ENCODE measurements at regions not wholly inside any gene's neighbourhood (a gene's known extent, or its start where the extent isn't known, plus 50 kb on each side); places are given as distances from the start of the nearest gene placed in this dataset.

- ATAC-seq, result peak; percentile 54 to 56; a peak in 5 of 6 replicates
- H3K27ac ChIP-seq, result peak overlapping the region; percentile 93 to 94
- no peak for TF ChIP-seq RNF2 (IDR thresholded peaks at IDR 0.05; ENCODE audit: borderline replicate concordance, low read depth)
- TF ChIP-seq POLR2AphosphoS2 (conservative IDR thresholded peaks at IDR 0.05; ENCODE audit: low read length), result no peak
- no peak for TF ChIP-seq HES2 (IDR thresholded peaks at IDR 0.05)
- no peak for TF ChIP-seq ZC3H11A (IDR thresholded peaks at IDR 0.05)
- TF ChIP-seq HDAC2 (IDR thresholded peaks at IDR 0.05), result no peak
- no peak for TF ChIP-seq FOSB (CRISPR knock-in tag; IDR thresholded peaks at IDR 0.05)
- no peak for TF ChIP-seq CBX8 (IDR thresholded peaks at IDR 0.05)
- TF ChIP-seq FOSL2 (IDR thresholded peaks at IDR 0.05), result peak; percentile 59
- peak; percentile 73 for TF ChIP-seq FOSL2 (CRISPR knock-in tag; IDR thresholded peaks at IDR 0.05)
- no peak for TF ChIP-seq HOXB13 (CRISPR knock-in tag; IDR thresholded peaks at IDR 0.05; ENCODE audit: low read depth)
- no peak for TF ChIP-seq ATOH8 (CRISPR knock-in tag; IDR thresholded peaks at IDR 0.05; ENCODE audit: low read depth)
- TF ChIP-seq SREBF2 (IDR thresholded peaks at IDR 0.05), result no peak
- TF ChIP-seq HEYL (CRISPR knock-in tag; IDR thresholded peaks at IDR 0.05), result no peak
- TF ChIP-seq BHLHE40 (IDR thresholded peaks at IDR 0.05; ENCODE audit: low read depth, low read length), result no peak
- TF ChIP-seq MAFK (IDR thresholded peaks at IDR 0.05; ENCODE audit: partially characterized antibody), result peak; percentile 83
- TF ChIP-seq FOXS1 (CRISPR knock-in tag; IDR thresholded peaks at IDR 0.05), result no peak
- TF ChIP-seq ZFP36 (IDR thresholded peaks at IDR 0.05; ENCODE audit: borderline replicate concordance, partially characterized antibody), result no peak
- no peak for TF ChIP-seq EHF (CRISPR knock-in tag; IDR thresholded peaks at IDR 0.05)
- TF ChIP-seq JUNB (IDR thresholded peaks at IDR 0.05), result peak; percentile 78
- peak; percentile 51; the same call in 1 of the 2 replicates for TF ChIP-seq MAX (IDR thresholded peaks at IDR 0.05)
- TF ChIP-seq RAD21 (conservative IDR thresholded peaks at IDR 0.05 in 1 of 2, IDR thresholded peaks at IDR 0.05 in 1 of 2), result 0 out of 5 replicates have a peak, but pooled peaks of 1 of the 2 experiments have one; percentile 20
- no peak for TF ChIP-seq TP53 (CRISPR knock-in tag; IDR thresholded peaks at IDR 0.05)
- no peak for TF ChIP-seq ZNF302 (CRISPR knock-in tag; IDR thresholded peaks at IDR 0.05)
- no peak for TF ChIP-seq USF2 (IDR thresholded peaks at IDR 0.05)
- no peak for TF ChIP-seq HOXA7 (CRISPR knock-in tag; IDR thresholded peaks at IDR 0.05)
- TF ChIP-seq CTCF (IDR thresholded peaks at IDR 0.05), result no peak
- TF ChIP-seq ELK1 (IDR thresholded peaks at IDR 0.05; ENCODE audit: low read depth, low read length), result no peak
- no peak for TF ChIP-seq EHMT2 (IDR thresholded peaks at IDR 0.05; ENCODE audit: low read depth)
- no peak for TF ChIP-seq ESRRA (IDR thresholded peaks at IDR 0.05; ENCODE audit: borderline replicate concordance, low read length)
- TF ChIP-seq HOXB5 (CRISPR knock-in tag; IDR thresholded peaks at IDR 0.05), result no peak
- no peak for TF ChIP-seq HMGXB4 (CRISPR knock-in tag; IDR thresholded peaks at IDR 0.05; ENCODE audit: borderline replicate concordance)
- peak in 1 of 2 experiments; percentile 63; a peak in 3 of 4 replicates for TF ChIP-seq CEBPB (IDR thresholded peaks at IDR 0.05)
- no peak for TF ChIP-seq E2F6 (IDR thresholded peaks at IDR 0.05; ENCODE audit: borderline replicate concordance, low read depth)
- no peak for TF ChIP-seq MAZ (IDR thresholded peaks at IDR 0.05; ENCODE audit: borderline replicate concordance, low read depth, low read length)
- TF ChIP-seq JUN (IDR thresholded peaks at IDR 0.05), result peak; percentile 44 to 45; a peak in 2 of 5 replicates
- no peak for TF ChIP-seq CBX2 (IDR thresholded peaks at IDR 0.05; ENCODE audit: borderline replicate concordance, low read depth)
These were observed 99.8 kb upstream of the CPNE4 start for GRCh38 chr3:132134611-132135010.

More at GRCh38 chr3:132134611-132135010, 99.8 kb upstream of the CPNE4 start:
- 3% methylated on average over 1 of the region's 1 CpG for WGBS (ENCODE audit: missing lambda C conversion rate)
- ChIA-PET POLR2A (interaction anchor here (1.0 kb wide), 1 partner anchor 100 kb away, joined by 3 read pairs; the partner anchor contains the start of gene CPNE4), CTCF (interaction anchor here (1.4 to 2.5 kb wide), 3 partner anchors 45 to 100 kb away, joined by 3 to 12 read pairs (median 8); partner anchors contain the start of gene CPNE4)
- Histone ChIP-seq H3K9me3 (0 out of 3 replicates have a peak, but pooled peaks cover 2% of the 10 kb centered on the region), H3K4me3 (peak overlapping the region; percentile 31; the same call in 1 of the 3 replicates), H3K4me2 (peak overlapping the region; percentile 79), H3K4me1 (peaks cover 49% of the 10 kb centered on the region)
- peak in 1 of 2 experiments; percentile 73 for DNase-seq (ENCODE audit: low read depth in 1 of 2, low spot score in 1 of 2)
- FAIRE-seq, result no peak

All from A549 (cell line).